ENCODE measurements at regions not wholly inside any gene's neighbourhood (a gene's known extent, or its start where the extent isn't known, plus 50 kb on each side); places are given as distances from the start of the nearest gene placed in this dataset.
"Not testable (repeated sequence)": the region's sequence is repeated elsewhere in the genome, so short reads cannot be mapped to it uniquely, and the experiment has no call there.

- DNase-seq, result no peak
Observed at GRCh38 chr11:39668640-39669039, 1790.8 kb downstream of the LRRC4C start.

DNA sequence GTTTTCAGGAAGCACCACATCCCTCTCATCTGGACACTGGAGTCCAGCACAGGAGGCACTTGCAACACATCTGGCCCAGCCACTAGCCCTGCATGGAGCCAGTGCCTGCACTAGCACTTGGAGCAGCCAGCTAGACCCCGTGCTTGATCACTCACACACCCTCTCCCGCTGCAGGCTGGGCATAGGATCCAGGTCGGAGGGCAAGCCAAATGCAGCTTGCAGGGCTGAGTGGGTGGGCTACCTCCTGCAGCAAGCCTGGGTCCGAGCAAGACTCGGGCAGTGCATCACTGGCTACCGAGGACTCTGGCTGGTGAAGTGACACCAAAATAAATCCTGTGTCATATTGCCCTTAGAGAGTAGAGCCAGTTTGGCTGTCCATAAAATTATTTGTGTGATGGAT, 1795.4 kb downstream of the LRRC4C start:
- no peak for DNase-seq

GRCh38 chr11:39661890-39662289, 1797.6 kb downstream of the LRRC4C start:
- DNase-seq, result no peak

- no peak for DNase-seq
Observed at GRCh38 chr11:39651857-39652461, 1807.5 kb downstream of the LRRC4C start.

DNA sequence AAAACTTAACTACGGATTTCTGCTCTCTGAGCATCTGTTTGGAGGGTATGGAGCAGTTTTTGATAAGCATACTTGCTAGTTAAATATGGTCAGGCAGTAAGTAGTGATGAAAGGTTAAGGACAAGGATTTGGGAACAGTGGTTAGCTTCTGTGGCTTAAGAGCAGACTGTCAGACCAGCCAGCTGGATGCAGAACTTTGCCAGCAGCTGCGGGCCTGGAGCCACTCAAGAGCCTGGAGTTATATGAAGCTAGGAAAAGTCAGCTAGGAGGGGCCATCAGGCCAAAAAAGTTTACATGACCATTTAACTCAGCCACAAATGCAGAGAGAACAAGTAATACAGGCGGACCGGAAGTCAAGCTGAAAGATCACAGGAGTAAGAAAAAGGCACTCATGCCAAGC, 1817.7 kb downstream of the LRRC4C start:
- DNase-seq, result no peak

- DNase-seq, result no peak
Observed at GRCh38 chr11:39630365-39630764, 1829.1 kb downstream of the LRRC4C start.

DNA sequence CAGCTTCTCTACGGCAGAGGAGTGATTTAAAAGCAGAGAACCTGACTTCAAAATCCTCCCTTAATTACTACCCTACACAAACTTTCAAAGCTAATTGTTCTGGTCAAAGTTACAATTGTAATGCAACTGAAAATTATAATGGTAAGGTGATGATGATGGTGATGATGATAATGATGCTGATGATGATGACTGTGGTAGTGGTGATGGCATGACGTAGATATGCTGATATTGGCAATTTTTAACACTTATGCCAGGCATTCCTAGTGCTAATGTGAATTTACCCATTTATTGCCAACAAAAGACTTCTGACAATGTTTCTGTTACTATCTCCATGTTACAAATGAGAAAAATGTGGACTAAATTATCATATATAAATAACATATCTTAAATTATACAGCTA, 1831.1 kb downstream of the LRRC4C start:
- DNase-seq, result no peak

DNA sequence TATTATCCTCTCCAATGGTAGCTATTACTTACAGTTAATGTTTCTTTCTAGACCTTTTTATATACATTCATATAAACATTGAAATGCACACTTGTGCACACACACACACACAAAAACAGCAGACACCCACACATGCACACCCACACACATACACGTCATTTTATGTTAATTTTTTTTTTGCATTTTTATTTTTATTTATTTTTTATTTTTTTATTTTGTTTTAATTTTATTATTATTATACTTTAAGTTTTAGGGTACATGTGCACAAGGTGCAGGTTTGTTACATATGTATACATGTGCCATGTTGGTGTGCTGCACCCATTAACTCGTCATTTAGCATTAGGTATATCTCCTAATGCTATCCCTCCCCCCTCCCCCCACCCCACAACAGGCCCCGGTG, 1839.1 kb downstream of the LRRC4C start:
- DNase-seq, result not testable (repeated sequence)

DNA sequence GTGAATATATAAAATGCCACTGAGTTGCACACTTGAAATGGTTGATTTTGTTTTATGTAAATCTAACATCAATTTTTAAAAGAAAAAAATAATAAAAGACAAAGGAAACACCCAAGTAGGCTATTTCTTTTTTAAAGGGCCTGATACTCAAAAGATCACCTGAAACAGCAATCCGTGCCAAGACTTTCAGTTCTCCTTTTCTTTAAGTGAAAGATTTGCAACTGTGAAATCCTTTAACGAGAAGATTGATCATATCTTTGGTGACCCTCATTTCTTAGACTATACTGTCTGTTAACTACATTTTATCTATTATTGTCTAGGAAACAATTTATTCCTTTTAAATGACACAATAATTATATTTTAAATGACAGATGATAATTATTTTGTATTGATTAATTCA, 1841.5 kb downstream of the LRRC4C start:
- no peak for DNase-seq

DNA sequence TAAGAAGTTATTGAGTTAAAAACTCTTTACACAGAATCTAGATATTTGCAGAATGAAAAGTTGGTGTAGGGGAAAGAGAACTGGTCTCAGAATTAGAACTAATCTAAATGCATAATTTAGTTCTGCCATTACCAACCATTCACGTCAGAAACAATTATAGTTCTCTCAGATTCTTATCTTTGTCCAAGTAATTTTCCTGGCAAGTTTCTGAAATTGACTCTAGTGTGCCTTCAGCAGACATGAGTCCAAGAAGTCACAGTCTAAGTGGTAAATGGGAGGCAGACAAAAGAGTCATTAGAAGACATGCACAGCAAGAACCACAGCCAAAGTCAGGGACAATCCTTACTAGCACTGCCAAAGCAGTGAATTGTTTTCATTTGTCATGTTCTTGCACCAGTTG, 1870.1 kb downstream of the LRRC4C start:
- no peak for DNase-seq

- no peak for DNase-seq
Observed at GRCh38 chr11:39586036-39586435, 1873.4 kb downstream of the LRRC4C start.

GRCh38 chr11:39571081-39571480, 1888.4 kb downstream of the LRRC4C start:
- no peak for DNase-seq

DNA sequence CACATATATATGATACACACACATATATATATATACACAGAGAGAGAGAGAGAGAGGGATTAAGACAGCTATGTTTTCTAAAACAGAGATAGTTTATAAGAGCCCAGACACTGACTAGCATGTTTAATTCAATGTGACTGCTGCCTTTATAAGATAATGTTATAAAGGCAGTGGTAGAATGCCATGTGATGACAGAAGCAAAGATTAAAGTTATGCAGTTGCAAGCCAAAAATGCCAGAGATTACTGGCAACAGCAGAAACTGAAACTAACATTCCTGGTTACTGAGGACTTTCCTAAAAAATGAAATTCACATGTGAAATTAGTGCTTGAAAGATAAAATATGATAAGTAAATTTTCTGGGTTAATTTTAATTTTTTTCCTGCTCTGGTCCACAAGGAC, 1888.9 kb downstream of the LRRC4C start:
- DNase-seq, result no peak

- DNase-seq, result no peak
Observed at GRCh38 chr11:39569789-39570188, 1889.7 kb downstream of the LRRC4C start.

GRCh38 chr11:39542460-39542859, 1917.0 kb downstream of the LRRC4C start:
- DNase-seq, result no peak

DNA sequence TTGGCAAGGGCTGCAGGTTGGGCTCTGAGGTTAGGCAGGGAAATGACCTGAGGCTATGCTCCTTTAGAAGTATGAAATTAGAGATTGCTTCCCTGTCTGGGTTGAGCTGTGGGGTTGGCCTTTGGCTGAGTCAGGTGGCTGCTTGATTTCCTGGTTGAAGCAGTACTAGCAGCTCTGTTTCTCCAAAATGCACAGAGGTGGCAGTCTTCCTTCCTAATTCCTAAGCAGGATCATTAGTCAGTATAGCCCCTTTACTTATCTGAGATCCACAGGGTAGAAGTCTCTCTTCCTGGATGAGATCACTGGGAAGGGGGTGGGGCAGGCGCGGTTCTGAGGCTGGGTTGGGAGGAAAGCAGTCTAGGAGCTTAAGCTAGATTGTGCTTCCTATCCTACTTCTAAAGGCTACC, 1917.5 kb downstream of the LRRC4C start:
- DNase-seq, result no peak

DNA sequence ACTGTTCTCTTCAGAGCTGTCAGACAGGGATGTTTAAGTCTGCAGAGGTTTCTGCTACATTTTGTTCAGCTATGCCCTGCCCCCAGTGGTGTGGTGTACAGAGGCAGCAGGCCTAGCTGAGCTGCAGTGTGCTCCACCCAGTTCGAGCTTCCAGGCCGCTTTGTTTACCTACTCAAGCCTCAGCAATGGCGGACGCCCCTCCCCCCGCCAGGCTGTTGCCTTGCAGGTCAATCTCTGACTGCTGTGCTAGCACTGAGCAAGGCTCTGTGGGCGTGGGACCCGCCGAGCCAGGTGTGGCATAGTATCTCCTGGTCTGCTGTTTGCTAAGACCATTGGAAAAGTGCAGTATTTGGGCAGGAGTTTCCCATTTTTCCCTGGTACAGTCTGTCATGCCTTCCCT, 1923.1 kb downstream of the LRRC4C start:
- DNase-seq, result not testable (repeated sequence)

All from fibroblast of skin of right biceps (primary cell).